HEK293T (cell line): ENCODE measurements at regions not wholly inside any gene's neighbourhood (a gene's known extent, or its start where the extent isn't known, plus 50 kb on each side); places are given as distances from the start of the nearest gene placed in this dataset.

Experiments used
- CTCF ChIA-PET: fragments of 350-600 bp; formaldehyde crosslinking; extraction: SDS; loops from one replicate; lab custom pipeline; 2021; ENCODE audit warnings: antibody characterized with exemption, inconsistent platforms; lab: Yijun Ruan, JAX
- POLR2A ChIA-PET: fragments of 350-600 bp; formaldehyde crosslinking; extraction: SDS; loops from one replicate; lab custom pipeline; 2020; ENCODE audit warnings: antibody characterized with exemption, inconsistent platforms; lab: Yijun Ruan, JAX
- DNase-seq: peaks from one replicate; pipeline ENCODE4 v3.0.0; 2012; ENCODE audit warnings: mixed read lengths; ENCODE audit errors: extremely low spot score
- ARNT ChIP-seq: fragments of 450-650 bp; IDR thresholded peaks from 2 replicates; pipeline ENCODE4 v1.6.1; 2017; ENCODE audit warnings: mild to moderate bottlenecking
- BHLHE40 ChIP-seq: fragments of 450-650 bp; IDR thresholded peaks from 2 replicates; pipeline ENCODE4 v1.6.1; 2016; ENCODE audit warnings: mild to moderate bottlenecking, moderate library complexity, borderline replicate concordance
- CTBP1 ChIP-seq: fragments of 450-650 bp; IDR thresholded peaks from 2 replicates; pipeline ENCODE4 v1.6.1; 2016; ENCODE audit warnings: borderline replicate concordance
- ELF4 ChIP-seq: fragments of 450-650 bp; IDR thresholded peaks from 2 replicates; pipeline ENCODE4 v1.6.1; 2017; ENCODE audit warnings: antibody characterized with exemption
- FOXA1 ChIP-seq: fragments of 450-650 bp; IDR thresholded peaks from 2 replicates; pipeline ENCODE4 v1.6.1; 2016; ENCODE audit warnings: mild to moderate bottlenecking
- FOXK2 ChIP-seq: fragments of 450-650 bp; IDR thresholded peaks from 2 replicates; pipeline ENCODE4 v1.6.1; 2016; ENCODE audit warnings: mild to moderate bottlenecking
- FOXM1 ChIP-seq: fragments of 450-650 bp; IDR thresholded peaks from 2 replicates; pipeline ENCODE4 v1.6.1; 2017; ENCODE audit warnings: mild to moderate bottlenecking, borderline replicate concordance
- HDGF ChIP-seq: fragments of 450-650 bp; IDR thresholded peaks from 2 replicates; pipeline ENCODE4 v1.6.1; 2017; ENCODE audit warnings: antibody characterized with exemption, borderline replicate concordance
- L3MBTL2 ChIP-seq: fragments of 450-650 bp; conservative IDR thresholded peaks from 2 replicates; pipeline ENCODE4 v1.6.1; 2016; ENCODE audit warnings: mild to moderate bottlenecking
- LEF1 ChIP-seq: fragments of 450-650 bp; IDR thresholded peaks from 2 replicates; pipeline ENCODE4 v1.6.1; 2017; ENCODE audit warnings: mild to moderate bottlenecking, borderline replicate concordance
- NFRKB ChIP-seq: fragments of 450-650 bp; IDR thresholded peaks from 2 replicates; pipeline ENCODE4 v1.6.1; 2016; ENCODE audit warnings: mild to moderate bottlenecking, moderate library complexity
- PKNOX1 ChIP-seq: fragments of 450-650 bp; IDR thresholded peaks from 2 replicates; pipeline ENCODE4 v1.6.1; 2016
- SP1 ChIP-seq: fragments of 450-650 bp; IDR thresholded peaks from 2 replicates; pipeline ENCODE4 v1.6.1; 2017
- SUZ12 ChIP-seq: fragments of 450-650 bp; IDR thresholded peaks from 2 replicates; pipeline ENCODE4 v1.6.1; 2016; ENCODE audit warnings: mild to moderate bottlenecking
- TARDBP ChIP-seq: fragments of 450-650 bp; IDR thresholded peaks from 2 replicates; pipeline ENCODE4 v1.6.1; 2016
- ZNF384 ChIP-seq: fragments of 450-650 bp; IDR thresholded peaks from 2 replicates; pipeline ENCODE4 v1.6.1; 2016

DNA sequence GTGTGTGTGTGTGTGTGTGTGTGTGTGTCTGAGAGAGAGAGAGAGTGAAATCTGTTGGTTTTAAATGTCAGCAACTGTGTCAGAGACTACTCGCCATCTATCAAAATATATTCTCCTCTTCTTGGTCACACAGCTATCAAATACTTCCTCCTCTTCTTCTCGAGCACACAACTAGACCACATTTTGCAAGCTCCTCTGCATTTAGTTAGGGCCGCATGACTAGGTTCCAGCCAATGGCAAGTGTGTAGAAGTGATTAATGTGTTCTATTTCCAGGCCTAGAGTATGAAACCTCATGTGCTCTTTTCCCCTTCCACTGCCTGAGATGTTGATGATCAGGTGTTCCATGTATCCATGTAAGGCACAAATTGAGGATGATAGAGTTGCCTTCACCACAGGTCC is 278.5 kb upstream of the MARCKS start:
- no peak for TF ChIP-seq FOXK2
- TF ChIP-seq ARNT = no peak
- no peak for TF ChIP-seq TARDBP
- TF ChIP-seq L3MBTL2 = no peak
- TF ChIP-seq NFRKB = no peak
- TF ChIP-seq LEF1 = no peak
- TF ChIP-seq CTBP1 = no peak
- no peak for TF ChIP-seq ZNF384
- TF ChIP-seq FOXM1 = no peak
- no peak for TF ChIP-seq FOXA1
- TF ChIP-seq ELF4 = no peak
- TF ChIP-seq PKNOX1 = no peak
- no peak for TF ChIP-seq SP1
- no peak for TF ChIP-seq HDGF
- TF ChIP-seq BHLHE40 = no peak
- no peak for TF ChIP-seq SUZ12
- POLR2A ChIA-PET = no interaction called here
- CTCF ChIA-PET = interaction anchor here (0.5 kb wide), 1 partner anchor 298 kb away, joined by 3 read pairs; no protein-coding TSS in a partner anchor
- DNase-seq = no peak

GRCh38 chr6:113584767-113585166 is 272.4 kb upstream of the MARCKS start:
- no peak for TF ChIP-seq L3MBTL2
- CTCF ChIA-PET = interaction anchor here (0.6 kb wide), 1 partner anchor 117 kb away, joined by 3 read pairs; no protein-coding TSS in a partner anchor
- POLR2A ChIA-PET = no interaction called here
- no peak for DNase-seq

DNA sequence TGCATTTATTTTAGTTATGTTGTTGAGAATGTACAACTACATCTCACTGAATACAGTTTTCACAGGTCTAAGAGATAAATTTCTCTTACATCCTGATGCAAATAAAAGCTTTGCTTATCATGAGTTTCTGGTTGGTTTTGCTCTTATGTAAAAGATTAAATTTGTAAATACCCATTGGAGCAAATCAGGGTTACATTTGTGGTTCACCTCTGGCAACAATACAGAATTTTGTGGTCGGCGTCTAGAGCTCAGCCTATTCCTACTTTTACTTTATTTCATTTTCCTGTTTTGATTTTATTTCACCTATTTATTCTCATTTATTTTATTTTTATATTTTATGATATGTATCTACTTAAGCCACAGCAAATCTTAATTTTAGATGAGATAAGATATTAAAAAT is 271.9 kb upstream of the MARCKS start:
- no peak for TF ChIP-seq CTBP1
- TF ChIP-seq BHLHE40 = no peak
- TF ChIP-seq ARNT = no peak
- TF ChIP-seq L3MBTL2 = no peak
- TF ChIP-seq NFRKB = no peak
- no peak for TF ChIP-seq FOXK2
- no peak for TF ChIP-seq SUZ12
- DNase-seq = no peak
- ChIA-PET CTCF (interaction anchor here (0.6 kb wide), 2 partner anchors 80 to 118 kb away, joined by 3 read pairs; no protein-coding TSS in a partner anchor), POLR2A (no interaction called here)

DNA sequence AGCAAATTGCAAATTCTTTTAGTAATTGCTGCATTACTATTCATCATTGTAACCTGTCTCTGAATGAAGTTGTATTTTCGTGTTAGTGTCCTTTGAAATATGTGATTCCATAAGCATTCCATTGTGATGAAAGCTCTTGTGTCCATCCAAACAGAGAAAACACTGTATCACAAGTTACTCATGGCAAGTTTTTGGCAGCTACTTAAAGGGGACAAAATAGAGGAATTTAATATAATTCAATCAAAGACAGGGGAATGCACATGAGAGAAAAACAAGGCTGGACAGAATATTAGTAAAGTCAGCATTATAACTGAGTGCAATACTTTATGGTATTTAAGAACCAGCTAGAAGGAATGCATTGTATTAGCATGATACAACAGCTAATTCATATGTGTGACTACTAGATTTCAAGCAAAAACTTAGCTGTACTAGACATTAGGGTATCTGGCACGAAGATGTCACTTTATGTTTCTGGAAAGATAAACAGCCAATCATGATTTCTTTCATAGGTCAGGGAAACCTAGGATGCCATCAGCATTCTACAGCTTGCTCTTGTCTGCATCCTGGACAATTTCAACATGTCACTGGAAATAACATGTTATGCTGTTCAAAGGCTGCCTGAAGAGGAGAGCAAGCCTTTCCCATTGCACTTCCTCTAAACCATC is 270.6 kb upstream of the MARCKS start:
- DNase-seq = no peak
- TF ChIP-seq ARNT (no peak), NFRKB (no peak), FOXK2 (no peak), BHLHE40 (no peak), FOXM1 (no peak), HDGF (no peak)
- ChIA-PET POLR2A (no interaction called here), CTCF (no interaction called here)

- no peak for DNase-seq
- POLR2A ChIA-PET = no interaction called here
- TF ChIP-seq L3MBTL2 = no peak
- no peak for TF ChIP-seq FOXM1
- TF ChIP-seq SUZ12 = no peak
- no peak for TF ChIP-seq SP1
- CTCF ChIA-PET = interaction anchor here (0.7 kb wide), 1 partner anchor 47 kb away, joined by 4 read pairs; no protein-coding TSS in a partner anchor
Measured at GRCh38 chr6:113587078-113587699, 270.0 kb upstream of the MARCKS start.

DNA sequence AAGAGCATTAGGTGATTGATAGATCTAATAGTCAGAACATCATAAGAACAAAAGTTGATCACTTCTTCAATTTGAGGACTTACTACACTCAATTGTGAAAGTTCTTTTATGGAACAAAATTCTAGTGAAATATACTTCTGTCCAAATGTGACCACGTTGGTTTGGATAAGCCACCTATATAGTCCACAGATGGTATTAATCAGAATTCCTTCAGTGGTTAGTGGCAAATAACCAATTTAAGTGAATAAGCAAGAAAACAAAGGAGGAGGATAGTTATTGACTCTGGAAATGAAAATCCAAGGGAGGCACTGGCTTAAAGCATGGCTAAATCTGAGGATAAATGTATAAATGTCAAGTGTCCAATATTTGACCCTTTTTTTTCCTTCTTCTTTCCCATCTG is 268.5 kb upstream of the MARCKS start:
- ChIA-PET POLR2A (no interaction called here), CTCF (no interaction called here)
- DNase-seq = no peak
- TF ChIP-seq SUZ12 = no peak
- TF ChIP-seq BHLHE40 = no peak
- no peak for TF ChIP-seq PKNOX1
- TF ChIP-seq SP1 = no peak
- TF ChIP-seq NFRKB = no peak
- no peak for TF ChIP-seq L3MBTL2
- TF ChIP-seq ELF4 = no peak
- TF ChIP-seq HDGF = no peak
- no peak for TF ChIP-seq ZNF384
- no peak for TF ChIP-seq FOXA1
- no peak for TF ChIP-seq ARNT
- no peak for TF ChIP-seq FOXM1
- TF ChIP-seq LEF1 = no peak
- TF ChIP-seq CTBP1 = no peak
- no peak for TF ChIP-seq TARDBP
- TF ChIP-seq FOXK2 = no peak
